NCI-H82 treated with DMSO at 0.1 percent for 48 hours (cell line): ENCODE measurements at regions not wholly inside any gene's neighbourhood (a gene's known extent, or its start where the extent isn't known, plus 50 kb on each side); places are given as distances from the start of the nearest gene placed in this dataset.

Source experiments
- DNase-seq: peaks from one replicate; lab custom pipeline; 2025; ENCODE audit not compliant: unreplicated experiment; lab: John Stamatoyannopoulos, UW

DNA sequence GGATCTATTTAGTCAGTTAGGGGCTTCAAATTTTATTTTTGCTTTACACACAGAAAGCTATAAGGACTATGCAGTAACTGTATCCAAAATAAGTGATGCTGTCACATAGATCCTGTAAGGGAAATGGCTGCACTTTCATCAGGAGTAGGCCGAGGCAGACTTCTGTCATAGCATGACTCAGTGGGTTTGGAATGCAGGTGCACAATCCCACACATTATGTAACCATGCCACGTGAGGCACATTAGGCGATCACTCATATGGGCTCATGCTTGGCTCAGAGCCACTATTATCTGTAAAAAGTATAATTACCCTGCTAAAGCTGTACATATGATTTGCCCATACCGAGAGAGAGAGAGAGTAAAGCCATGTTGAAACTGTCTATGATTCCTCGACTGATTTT lies 1189.4 kb upstream of the EYS start:
- DNase-seq = no peak

DNA sequence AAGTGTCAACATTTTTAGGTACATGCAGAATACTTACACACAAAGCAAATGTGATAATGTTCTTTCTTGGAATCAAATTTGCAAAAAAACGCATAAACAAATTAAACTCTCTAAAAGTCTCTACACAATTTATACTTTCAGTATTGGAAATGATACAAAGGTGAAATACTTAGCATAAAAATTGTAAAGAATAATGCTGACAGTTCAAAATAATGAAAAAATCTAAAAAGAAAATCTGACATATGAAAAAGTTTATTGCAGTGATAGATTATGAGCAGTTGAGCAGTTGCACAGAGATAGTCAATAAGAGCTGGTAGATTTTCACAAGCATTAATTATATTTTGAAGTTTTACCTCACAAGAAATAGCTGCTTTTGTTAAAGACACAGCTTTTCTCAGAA lies 1176.4 kb upstream of the EYS start:
- no peak for DNase-seq

GRCh38 chr6:66866801-66867200 lies 1159.8 kb upstream of the EYS start:
- no peak for DNase-seq

DNA sequence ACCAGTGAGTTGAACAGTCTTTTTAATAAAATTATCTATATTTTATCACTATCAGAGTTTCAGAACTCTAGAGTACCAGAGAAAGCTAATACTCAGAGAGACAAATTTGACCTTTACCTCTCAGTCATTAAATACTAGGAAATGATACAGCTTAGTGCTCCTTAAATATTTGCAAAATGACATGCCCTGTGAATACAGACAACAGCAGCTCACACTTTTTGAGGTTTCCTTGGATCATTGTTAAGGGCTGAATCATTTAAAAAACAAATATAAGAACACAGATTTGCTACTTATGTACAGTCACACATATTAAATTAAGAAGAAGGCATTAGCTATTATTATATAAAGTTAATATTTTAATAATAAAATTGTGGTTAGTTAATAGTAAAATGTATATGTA lies 1158.7 kb upstream of the EYS start:
- DNase-seq = no peak

- no peak for DNase-seq
Measured at GRCh38 chr6:66861007-66861541, 1154.0 kb upstream of the EYS start.

- DNase-seq = no peak
Measured at GRCh38 chr6:66860328-66860727, 1153.3 kb upstream of the EYS start.

DNA sequence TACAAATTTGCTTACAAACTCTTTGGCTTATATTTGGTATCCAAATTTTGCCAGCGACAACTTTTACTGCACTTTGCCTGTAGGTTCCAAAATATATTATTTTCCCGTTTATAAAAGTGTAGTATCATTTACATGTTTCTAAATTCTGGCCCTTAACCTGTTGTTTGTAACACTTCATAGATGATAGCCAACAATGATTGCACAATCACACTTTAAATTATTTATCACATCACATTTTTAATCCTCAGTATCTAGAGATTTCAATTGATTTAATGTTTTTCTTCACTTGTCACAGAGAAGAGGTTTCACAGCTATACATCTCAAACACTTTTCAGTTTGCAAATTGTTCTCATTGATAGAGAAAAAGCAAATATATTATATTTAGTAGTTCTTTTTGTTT lies 1151.2 kb upstream of the EYS start:
- DNase-seq = no peak

GRCh38 chr6:66854014-66854413 lies 1147.0 kb upstream of the EYS start:
- DNase-seq = no peak

GRCh38 chr6:66851930-66852329 lies 1144.9 kb upstream of the EYS start:
- no peak for DNase-seq

- no peak for DNase-seq
Measured at GRCh38 chr6:66849843-66850242, 1142.8 kb upstream of the EYS start.

- DNase-seq = no peak
Measured at GRCh38 chr6:66848244-66848953, 1141.4 kb upstream of the EYS start.

GRCh38 chr6:66838764-66839163 lies 1131.7 kb upstream of the EYS start:
- DNase-seq = no peak

DNA sequence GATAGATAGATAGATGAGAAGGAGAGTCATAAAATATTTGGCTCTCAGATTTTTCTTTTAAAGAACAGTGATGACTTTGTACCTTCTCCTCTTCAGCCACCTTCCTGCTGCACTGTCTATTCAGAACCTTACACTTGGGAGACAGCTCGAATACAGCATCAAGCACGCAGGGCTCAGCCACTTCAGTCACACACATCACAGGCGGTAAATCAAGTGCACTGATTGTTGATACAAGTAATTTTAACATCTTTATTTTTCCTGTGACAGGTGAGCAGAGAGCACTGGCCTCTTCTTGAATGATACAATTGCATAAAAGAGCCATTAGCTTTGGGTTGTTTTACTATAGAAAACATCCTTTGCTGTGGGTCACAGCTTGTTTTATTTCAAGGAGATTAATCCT lies 1118.5 kb upstream of the EYS start:
- DNase-seq = no peak

- no peak for DNase-seq
Measured at GRCh38 chr6:66814156-66814555, 1107.1 kb upstream of the EYS start.

DNA sequence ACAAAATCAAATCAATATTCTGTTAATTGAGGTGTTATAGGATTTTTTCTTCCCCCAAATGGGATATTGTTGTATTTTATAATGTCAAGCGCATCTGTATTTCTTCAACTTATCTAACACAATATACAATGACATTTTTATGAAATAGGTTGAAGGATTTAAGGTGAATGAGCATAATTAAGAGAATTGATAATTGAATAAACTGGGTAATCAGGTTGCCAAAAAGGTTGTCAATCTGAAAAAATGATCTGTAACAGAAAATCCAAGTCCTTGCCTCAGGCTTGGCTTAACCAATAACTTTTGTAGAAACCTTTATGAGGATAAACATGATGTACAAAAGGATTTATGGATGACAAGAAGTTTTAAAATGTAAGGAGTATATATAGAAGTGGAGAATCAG lies 1101.7 kb upstream of the EYS start:
- no peak for DNase-seq

DNA sequence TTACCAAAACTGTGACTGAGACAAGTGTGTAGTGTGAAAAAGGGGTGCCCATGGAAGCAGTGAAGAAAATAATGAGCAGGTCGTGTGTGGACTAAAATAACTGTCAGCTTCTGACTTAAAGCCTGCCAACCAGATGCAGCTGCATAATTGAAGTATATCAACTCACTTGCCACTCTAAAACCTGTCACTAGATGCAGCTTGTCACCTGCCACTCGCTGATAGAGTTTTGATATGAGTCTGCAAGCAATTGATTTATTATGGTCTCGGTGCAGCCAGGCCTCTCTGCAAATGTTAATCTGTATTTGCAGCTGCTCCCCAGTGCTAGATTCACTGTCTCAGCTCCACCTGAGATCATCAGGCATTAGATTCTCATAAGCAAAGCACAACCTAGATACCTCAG lies 1090.0 kb upstream of the EYS start:
- no peak for DNase-seq

DNA sequence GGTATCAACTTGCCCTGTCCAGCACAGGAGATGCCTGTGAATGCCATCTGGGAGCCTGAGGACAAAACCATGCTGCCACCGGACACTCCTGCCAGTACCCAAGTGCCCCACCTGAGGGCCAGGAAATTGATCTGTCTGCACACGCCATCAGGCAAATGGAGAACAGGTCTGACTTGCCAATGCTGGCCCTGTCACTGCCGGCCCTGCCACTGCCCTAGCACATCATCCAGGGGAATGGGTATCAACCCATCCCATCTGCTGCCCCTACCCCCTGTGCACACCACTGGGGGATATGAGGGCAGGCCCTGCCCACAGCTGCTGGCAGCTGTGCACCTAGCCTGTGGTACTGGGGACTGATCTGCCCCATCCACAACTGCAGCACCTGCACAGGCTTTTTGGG lies 1081.6 kb upstream of the EYS start:
- no peak for DNase-seq

- no peak for DNase-seq
Measured at GRCh38 chr6:66772800-66773199, 1065.8 kb upstream of the EYS start.

DNA sequence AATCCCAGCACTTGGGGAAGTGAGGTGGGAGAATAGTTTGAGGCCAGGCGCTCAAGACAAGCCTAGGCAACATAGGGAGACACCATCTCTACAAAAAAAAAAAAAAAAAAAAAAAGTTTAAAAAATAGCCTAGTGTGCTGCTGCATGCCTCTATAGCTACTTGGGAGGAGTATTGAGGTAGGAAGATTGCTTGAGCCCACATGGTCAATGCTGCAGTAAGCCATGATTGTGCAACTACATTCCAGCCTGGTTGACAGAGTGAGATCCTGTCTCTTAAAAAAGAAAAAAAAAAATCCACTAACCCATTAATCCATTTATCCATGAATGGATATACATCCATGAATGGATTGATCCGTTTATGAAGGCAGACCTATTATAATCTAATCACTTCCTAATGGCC lies 1064.6 kb upstream of the EYS start:
- DNase-seq = no peak

GRCh38 chr6:66751630-66752029 lies 1044.6 kb upstream of the EYS start:
- no peak for DNase-seq

DNA sequence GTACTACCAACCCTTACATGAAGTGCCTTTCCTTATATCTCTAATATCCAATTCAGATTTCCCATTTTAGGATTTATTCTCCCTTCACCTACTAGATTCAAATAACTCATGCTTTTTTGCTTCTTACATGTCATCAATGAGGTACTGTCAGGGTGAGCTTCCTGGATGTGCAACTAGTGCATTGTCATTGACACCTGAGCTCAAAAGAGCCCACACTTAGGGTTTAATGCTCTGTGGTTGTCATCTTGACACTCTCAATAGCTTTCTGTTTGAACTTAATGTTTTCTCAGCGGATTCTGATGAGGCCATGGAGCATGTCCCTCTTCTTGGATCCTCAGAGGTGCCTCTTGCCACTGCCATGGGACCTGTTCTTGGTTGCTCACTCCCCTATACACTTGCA lies 1033.3 kb upstream of the EYS start:
- DNase-seq = no peak

- DNase-seq = no peak
Measured at GRCh38 chr6:66735106-66735890, 1028.3 kb upstream of the EYS start.
